ENCODE measurements at regions not wholly inside any gene's neighbourhood (a gene's known extent, or its start where the extent isn't known, plus 50 kb on each side); places are given as distances from the start of the nearest gene placed in this dataset.

DNA sequence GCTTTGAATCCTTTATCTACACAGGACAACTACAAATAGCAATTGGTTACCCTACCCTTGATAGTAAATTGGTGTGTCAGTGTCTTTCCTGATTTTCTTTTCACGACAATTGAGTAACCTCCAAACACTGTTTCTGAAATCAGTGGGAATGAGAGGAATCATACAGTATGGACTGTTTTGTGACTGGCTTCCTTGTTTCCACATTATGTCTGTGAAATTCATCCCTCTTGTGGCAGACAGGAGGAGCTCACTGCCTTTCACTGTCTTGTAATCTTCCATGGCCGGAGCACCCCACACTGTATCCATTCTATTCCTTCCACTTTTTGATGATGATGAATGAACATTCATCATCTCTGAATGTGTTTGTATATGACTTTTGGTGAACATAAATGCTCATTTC is 164.0 kb upstream of the PZP start:
- WGBS (ENCODE audit: low lambda C conversion rate), result 62% methylated on average over 2 of the region's 2 CpGs
- intact Hi-C loops (cut with micrococcal nuclease; ENCODE audit: unreplicated experiment) (loop anchor here (1.0 kb wide), 1 partner anchor 41 kb away; no protein-coding TSS in a partner anchor), in situ Hi-C loops (cut with HindIII; ENCODE audit: extremely low pct_ligation_motif_present, low pct_unique_long_range_greater_than_20kb) (loop anchor here (10.0 kb wide), 1 partner anchor 47 kb away; no protein-coding TSS in a partner anchor)
- DNase-seq (ENCODE audit: low spot score), result peak; percentile 54
- Histone ChIP-seq H3K4me2 (ENCODE audit: low read depth, low read length) (no peak overlapping the region), H3K36me3 (replicated peaks in 1 of 2; ENCODE audit: control insufficient read depth in 1 of 2, insufficient read depth in 2 of 2, low read length in 2 of 2) (no peaks in the 10 kb centered on the region), H3K9me3 (ENCODE audit: low read length) (no peaks in the 10 kb centered on the region), H3K4me1 (ENCODE audit: insufficient read depth, low read length) (peaks cover 14% of the 10 kb centered on the region; the same call in 1 of the 2 replicates), H2AFZ (ENCODE audit: low read length) (peak overlapping the region; percentile 43), H3K79me2 (ENCODE audit: insufficient read depth, low read length) (no peaks in the 10 kb centered on the region), H3K4me3 (replicated peaks in 1 of 3; ENCODE audit: insufficient read depth in 1 of 3, low read depth in 2 of 3, low read length in 3 of 3) (no peak overlapping the region), H4K20me1 (ENCODE audit: insufficient read depth, low read length) (no peaks in the 10 kb centered on the region), H3K27ac (ENCODE audit: extremely low read length, insufficient read depth, low read length) (no peak overlapping the region), H3K9ac (ENCODE audit: insufficient read depth, low read depth, low read length) (no peak overlapping the region), H3K27me3 (ENCODE audit: control insufficient read depth in 1 of 2, insufficient read depth in 2 of 2, low read length in 2 of 2) (no peaks in the 10 kb centered on the region)
- CTCF ChIA-PET (ENCODE audit: low intra/inter-chr PET ratio, low total read pairs), result interaction anchor here (1.2 to 3.1 kb wide), 2 partner anchors 36 to 41 kb away, joined by 4 to 16 read pairs; no protein-coding TSS in a partner anchor
- TF ChIP-seq GATAD2A (CRISPR knock-in tag; IDR thresholded peaks at IDR 0.05) (0 out of 2 replicates have a peak, but pooled peaks have one; percentile 20), STAG1 (CRISPR knock-in tag; IDR thresholded peaks at IDR 0.05) (peak; percentile 76), MIXL1 (CRISPR knock-in tag; IDR thresholded peaks at IDR 0.05) (0 out of 2 replicates have a peak, but pooled peaks have one; percentile 34), SMC3 (IDR thresholded peaks at IDR 0.05; ENCODE audit: low read length) (peak; percentile 85), ELF3 (CRISPR knock-in tag; IDR thresholded peaks at IDR 0.05) (peak; percentile 55), YY1 (IDR thresholded peaks at IDR 0.05; ENCODE audit: insufficient read depth, insufficient replicate concordance, low read depth, low read length) (no peak), NFIC (IDR thresholded peaks at IDR 0.05; ENCODE audit: low read length) (no peak), RAD21 (CRISPR knock-in tag; IDR thresholded peaks at IDR 0.05) (peak; percentile 39; the same call in 1 of the 2 replicates), ELF1 (CRISPR knock-in tag; IDR thresholded peaks at IDR 0.05) (peak; percentile 15; the same call in 1 of the 2 replicates)
- TF ChIP-seq, protein P1, sequence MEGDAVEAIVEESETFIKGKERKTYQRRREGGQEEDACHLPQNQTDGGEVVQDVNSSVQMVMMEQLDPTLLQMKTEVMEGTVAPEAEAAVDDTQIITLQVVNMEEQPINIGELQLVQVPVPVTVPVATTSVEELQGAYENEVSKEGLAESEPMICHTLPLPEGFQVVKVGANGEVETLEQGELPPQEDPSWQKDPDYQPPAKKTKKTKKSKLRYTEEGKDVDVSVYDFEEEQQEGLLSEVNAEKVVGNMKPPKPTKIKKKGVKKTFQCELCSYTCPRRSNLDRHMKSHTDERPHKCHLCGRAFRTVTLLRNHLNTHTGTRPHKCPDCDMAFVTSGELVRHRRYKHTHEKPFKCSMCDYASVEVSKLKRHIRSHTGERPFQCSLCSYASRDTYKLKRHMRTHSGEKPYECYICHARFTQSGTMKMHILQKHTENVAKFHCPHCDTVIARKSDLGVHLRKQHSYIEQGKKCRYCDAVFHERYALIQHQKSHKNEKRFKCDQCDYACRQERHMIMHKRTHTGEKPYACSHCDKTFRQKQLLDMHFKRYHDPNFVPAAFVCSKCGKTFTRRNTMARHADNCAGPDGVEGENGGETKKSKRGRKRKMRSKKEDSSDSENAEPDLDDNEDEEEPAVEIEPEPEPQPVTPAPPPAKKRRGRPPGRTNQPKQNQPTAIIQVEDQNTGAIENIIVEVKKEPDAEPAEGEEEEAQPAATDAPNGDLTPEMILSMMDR (CRISPR knock-in tag; IDR thresholded peaks at IDR 0.05), result peak; percentile 74
- POLR2A ChIA-PET, result interaction anchor here (0.7 to 1.6 kb wide), 3 partner anchors 21 to 41 kb away, joined by 3 to 4 read pairs (median 3); no protein-coding TSS in a partner anchor
- peak; percentile 96 for ATAC-seq
- peak; percentile 39 for FAIRE-seq
- BruUV-seq (replicated peaks), result no TSS peak
